T-helper 1 cell treated with Interleukin-12 subunit alpha and Interleukin-12 subunit beta and Interleukin-4 antibody, amounts not matched to agents 30 ng/mL and 1 ng/mL, for 36 hours (primary cell): ENCODE measurements at regions not wholly inside any gene's neighbourhood (a gene's known extent, or its start where the extent isn't known, plus 50 kb on each side); places are given as distances from the start of the nearest gene placed in this dataset.
"Not testable (repeated sequence)": the region's sequence is repeated elsewhere in the genome, so short reads cannot be mapped to it uniquely, and the experiment has no call there.

ENCODE experiments used
- intact Hi-C: fragments of 100-400 bp; cut with micrococcal nuclease; formaldehyde crosslinking; loops from one replicate; pipeline ENCODE4 v1.15.1; 2024

GRCh38 chr12:72723732-72724131 is 451.6 kb downstream of the TRHDE start:
- intact Hi-C loops: no loop called here

- intact Hi-C loops: no loop called here
These were observed 457.4 kb downstream of the TRHDE start for GRCh38 chr12:72729451-72730010.

GRCh38 chr12:72734581-72734980 is 462.4 kb downstream of the TRHDE start:
- intact Hi-C loops: no loop called here

GRCh38 chr12:72738811-72739210 is 466.6 kb downstream of the TRHDE start:
- intact Hi-C loops: no loop called here

GRCh38 chr12:72740064-72740463 is 467.9 kb downstream of the TRHDE start:
- intact Hi-C loops: no loop called here

GRCh38 chr12:72742568-72742967 is 470.4 kb downstream of the TRHDE start:
- intact Hi-C loops: no loop called here

GRCh38 chr12:72746048-72746447 is 473.9 kb downstream of the TRHDE start:
- intact Hi-C loops: no loop called here

- intact Hi-C loops: no loop called here
These were observed 475.1 kb downstream of the TRHDE start for GRCh38 chr12:72747111-72747849.

GRCh38 chr12:72748971-72749370 is 476.8 kb downstream of the TRHDE start:
- intact Hi-C loops: no loop called here

- intact Hi-C loops: no loop called here
These were observed 481.4 kb downstream of the TRHDE start for GRCh38 chr12:72753571-72753970.

- intact Hi-C loops: not testable (repeated sequence)
These were observed 481.9 kb downstream of the TRHDE start for GRCh38 chr12:72754026-72754425.

GRCh38 chr12:72766517-72766916 is 494.3 kb downstream of the TRHDE start:
- intact Hi-C loops: no loop called here

GRCh38 chr12:72774023-72774422 is 501.9 kb downstream of the TRHDE start:
- intact Hi-C loops: no loop called here

GRCh38 chr12:72777806-72778205 is 505.6 kb downstream of the TRHDE start:
- intact Hi-C loops: no loop called here

GRCh38 chr12:72790273-72790672 is 518.1 kb downstream of the TRHDE start:
- intact Hi-C loops: no loop called here

GRCh38 chr12:72792889-72793288 is 520.7 kb downstream of the TRHDE start:
- intact Hi-C loops: no loop called here

GRCh38 chr12:72793796-72794195 is 521.6 kb downstream of the TRHDE start:
- intact Hi-C loops: no loop called here

- intact Hi-C loops: no loop called here
These were observed 543.3 kb downstream of the TRHDE start for GRCh38 chr12:72815421-72815820.

- intact Hi-C loops: no loop called here
These were observed 556.6 kb downstream of the TRHDE start for GRCh38 chr12:72828662-72829324.

GRCh38 chr12:72829838-72830237 is 557.7 kb downstream of the TRHDE start:
- intact Hi-C loops: no loop called here

- intact Hi-C loops: no loop called here
These were observed 559.9 kb downstream of the TRHDE start for GRCh38 chr12:72832024-72832423.

- intact Hi-C loops: no loop called here
These were observed 564.0 kb downstream of the TRHDE start for GRCh38 chr12:72836194-72836593.

GRCh38 chr12:72839696-72840095 is 567.5 kb downstream of the TRHDE start:
- intact Hi-C loops: no loop called here
